B cell (primary cell): ENCODE measurements at regions not wholly inside any gene's neighbourhood (a gene's known extent, or its start where the extent isn't known, plus 50 kb on each side); places are given as distances from the start of the nearest gene placed in this dataset.

Experiments used
- EZH2 ChIP-seq: IDR thresholded peaks from 2 replicates; pipeline ENCODE4 v1.6.1; 2012; ENCODE audit warnings: borderline replicate concordance, low read depth, mild to moderate bottlenecking, moderate library complexity, low read length; ENCODE audit not compliant: insufficient read depth, poor library complexity, severe bottlenecking
- TF ChIP-seq, protein P1 (sequence below): fragments of 200-600 bp; IDR thresholded peaks from one replicate; pipeline ENCODE4 v1.8.0; 2022; ENCODE audit warnings: antibody characterized with exemption, mild to moderate bottlenecking

DNA sequence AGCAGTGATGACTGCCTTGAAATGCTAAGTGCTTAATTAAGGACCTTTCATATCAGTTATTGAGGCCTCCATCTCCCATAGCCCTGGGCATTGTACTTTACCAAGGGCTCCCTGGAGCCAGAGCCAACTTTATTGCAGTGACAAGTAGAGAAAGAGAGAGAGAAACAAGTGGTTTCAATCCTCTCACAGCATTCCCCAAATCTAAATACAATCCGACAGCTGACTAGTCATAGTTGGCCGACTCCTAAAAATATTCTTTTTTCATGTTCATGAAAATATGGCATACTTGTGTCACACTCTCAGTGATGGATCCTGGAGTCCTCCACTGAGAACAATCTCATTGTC lies 127.0 kb upstream of the TFAP2D start:
- TF ChIP-seq, protein P1, sequence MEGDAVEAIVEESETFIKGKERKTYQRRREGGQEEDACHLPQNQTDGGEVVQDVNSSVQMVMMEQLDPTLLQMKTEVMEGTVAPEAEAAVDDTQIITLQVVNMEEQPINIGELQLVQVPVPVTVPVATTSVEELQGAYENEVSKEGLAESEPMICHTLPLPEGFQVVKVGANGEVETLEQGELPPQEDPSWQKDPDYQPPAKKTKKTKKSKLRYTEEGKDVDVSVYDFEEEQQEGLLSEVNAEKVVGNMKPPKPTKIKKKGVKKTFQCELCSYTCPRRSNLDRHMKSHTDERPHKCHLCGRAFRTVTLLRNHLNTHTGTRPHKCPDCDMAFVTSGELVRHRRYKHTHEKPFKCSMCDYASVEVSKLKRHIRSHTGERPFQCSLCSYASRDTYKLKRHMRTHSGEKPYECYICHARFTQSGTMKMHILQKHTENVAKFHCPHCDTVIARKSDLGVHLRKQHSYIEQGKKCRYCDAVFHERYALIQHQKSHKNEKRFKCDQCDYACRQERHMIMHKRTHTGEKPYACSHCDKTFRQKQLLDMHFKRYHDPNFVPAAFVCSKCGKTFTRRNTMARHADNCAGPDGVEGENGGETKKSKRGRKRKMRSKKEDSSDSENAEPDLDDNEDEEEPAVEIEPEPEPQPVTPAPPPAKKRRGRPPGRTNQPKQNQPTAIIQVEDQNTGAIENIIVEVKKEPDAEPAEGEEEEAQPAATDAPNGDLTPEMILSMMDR, result no peak
- no peak for TF ChIP-seq EZH2
